ENCODE measurements at regions not wholly inside any gene's neighbourhood (a gene's known extent, or its start where the extent isn't known, plus 50 kb on each side); places are given as distances from the start of the nearest gene placed in this dataset.

- Histone ChIP-seq H3K4me2 (ENCODE audit: insufficient read depth, insufficient read length, low read length) (no peak overlapping the region), H3K56ac (ENCODE audit: insufficient read length, low read depth, low read length) (no peak overlapping the region), H2AFZ (ENCODE audit: low read length) (no peak overlapping the region), H3K79me2 (ENCODE audit: insufficient read depth, low read length) (no peaks in the 10 kb centered on the region), H4K91ac (ENCODE audit: insufficient read length, low read depth, low read length) (no peak overlapping the region), H3K14ac (ENCODE audit: insufficient read depth, low read length) (no peak overlapping the region), H2BK15ac (ENCODE audit: low read depth, low read length) (no peak overlapping the region), H2BK20ac (ENCODE audit: low read depth, low read length, poor library complexity, severe bottlenecking) (no peak overlapping the region), H3T11ph (ENCODE audit: low read length) (no peak overlapping the region), H4K20me1 (ENCODE audit: control insufficient read depth, insufficient read depth, insufficient read length) (no peaks in the 10 kb centered on the region), H4K8ac (replicated peaks; ENCODE audit: insufficient read length, low read depth, low read length) (no peak overlapping the region), H3K4me1 (ENCODE audit: insufficient read depth, low read length) (peaks cover 7% of the 10 kb centered on the region), H3K79me1 (ENCODE audit: insufficient read depth, low read depth, low read length, poor library complexity, severe bottlenecking) (no peaks in the 10 kb centered on the region), H3K18ac (ENCODE audit: insufficient read length, low read depth, low read length) (no peak overlapping the region), H2BK12ac (ENCODE audit: insufficient read length, low read depth, low read length) (no peak overlapping the region), H4K5ac (ENCODE audit: insufficient read length, low read depth, low read length) (no peak overlapping the region), H2BK120ac (ENCODE audit: low read depth, low read length, poor library complexity, severe bottlenecking) (no peak overlapping the region), H3K23ac (ENCODE audit: insufficient read length, low read depth, low read length) (no peak overlapping the region), H3K23me2 (ENCODE audit: insufficient read length, low read depth, low read length, poor library complexity, severe bottlenecking) (no peaks in the 10 kb centered on the region), H3K27ac (ENCODE audit: insufficient read length, low read depth, low read length) (peak overlapping the region; percentile 82), H3K27me3 (ENCODE audit: insufficient read depth, low read length) (no peaks in the 10 kb centered on the region), H2AK5ac (ENCODE audit: insufficient read length, low read length) (no peak overlapping the region), H3K4ac (ENCODE audit: low read depth, low read length) (no peak overlapping the region), H3K9me3 (ENCODE audit: control insufficient read depth, low read depth, low read length) (no peaks in the 10 kb centered on the region), H2BK5ac (ENCODE audit: insufficient read length, low read length) (no peak overlapping the region), H3K9ac (ENCODE audit: extremely low read depth, insufficient read length, low read length) (no peak overlapping the region)
- H3K36me3 Mint-ChIP-seq (ENCODE audit: insufficient read depth in 1 of 3, low read depth in 3 of 3) = peaks cover 26 to 30% (median 27%) of the 10 kb centered on the region in 3 experiments
- no peak for DNase-seq
- TF ChIP-seq CTCF (conservative IDR thresholded peaks at IDR 0.05) = no peak
- peaks cover 3% of the 10 kb centered on the region; the same call in 1 of the 2 replicates for H3K27me3 Mint-ChIP-seq (ENCODE audit: low read depth)
- peak overlapping the region in 2 of 3 experiments; percentile 71 to 72; a peak in 4 of 7 replicates for H3K27ac Mint-ChIP-seq
- H3K4me1 Mint-ChIP-seq = peaks cover 21 to 22% of the 10 kb centered on the region in 2 experiments
- peaks cover 30 to 32% of the 10 kb centered on the region in 2 experiments for H3K9me3 Mint-ChIP-seq
- no peak overlapping the region; a peak in 1 of 5 replicates for H3K4me3 Mint-ChIP-seq
Observed at GRCh38 chr1:60849401-60849800, 233.0 kb upstream of the NFIA start.
